ENCODE measurements at regions not wholly inside any gene's neighbourhood (a gene's known extent, or its start where the extent isn't known, plus 50 kb on each side); places are given as distances from the start of the nearest gene placed in this dataset.

DNA sequence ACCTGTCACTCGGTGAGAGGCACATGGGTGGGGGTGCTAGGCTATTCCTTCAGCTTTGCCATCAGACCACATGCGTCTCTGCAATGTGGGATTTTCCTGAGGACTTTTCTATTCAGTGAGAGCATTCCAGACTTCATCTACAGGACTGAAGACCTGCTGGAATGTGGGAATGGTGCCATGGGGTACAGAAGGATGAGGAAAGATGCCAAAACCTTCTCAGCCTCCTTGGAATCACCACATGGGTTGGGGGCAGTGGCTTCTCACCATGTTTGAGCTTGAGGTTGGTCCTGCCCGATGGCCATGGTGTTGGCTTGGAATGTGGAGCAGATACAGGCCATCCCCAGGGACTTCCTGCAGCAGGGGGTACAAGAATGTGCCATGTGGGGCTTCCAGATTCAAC is 80.9 kb upstream of the KLF13 start:
- DNase-seq = no peak

GRCh38 chr15:31247404-31247803 is 79.2 kb upstream of the KLF13 start:
- no peak for DNase-seq

DNA sequence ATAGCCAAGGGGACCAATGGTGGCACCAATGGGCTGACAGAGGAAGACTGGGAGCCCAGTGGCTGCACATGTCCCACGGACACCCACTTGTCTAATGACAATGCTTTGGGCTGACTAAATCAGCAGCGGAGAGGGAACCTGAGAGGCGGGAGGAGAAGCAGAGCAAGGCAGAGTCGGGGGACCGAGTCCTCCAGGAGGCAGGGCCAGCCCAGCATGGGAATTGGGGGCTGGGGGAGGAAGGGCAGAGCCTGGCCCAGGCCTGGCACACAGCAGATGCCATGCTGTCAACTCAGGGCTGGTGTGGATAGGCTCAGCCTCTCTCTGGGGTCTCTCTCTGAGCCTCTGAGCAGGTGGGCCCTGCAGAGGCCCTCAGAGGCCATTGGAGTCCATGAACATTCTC is 78.4 kb upstream of the KLF13 start:
- DNase-seq = no peak

DNA sequence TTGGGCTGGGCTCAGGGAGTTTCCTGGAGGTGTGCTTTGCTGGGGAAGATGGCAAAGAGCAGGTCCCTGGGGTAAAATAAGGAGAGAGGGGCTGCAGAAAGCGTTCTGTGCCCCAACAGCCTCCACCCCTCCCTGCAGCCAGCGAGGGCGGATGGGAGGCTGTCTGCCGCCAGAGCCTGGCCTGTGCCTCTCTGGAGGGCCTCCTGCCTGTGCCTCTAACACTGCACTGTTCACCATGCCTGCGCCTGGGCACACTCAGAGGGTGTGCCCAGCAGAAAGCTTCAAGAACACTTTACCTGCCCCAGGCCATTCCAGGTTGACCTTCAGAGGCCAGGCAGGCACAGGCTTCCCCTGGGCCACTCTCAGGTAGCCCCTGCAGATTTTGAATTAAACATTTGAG is 77.7 kb upstream of the KLF13 start:
- DNase-seq = no peak

- no peak for DNase-seq
Measured at GRCh38 chr15:31250033-31250432, 76.6 kb upstream of the KLF13 start.

DNA sequence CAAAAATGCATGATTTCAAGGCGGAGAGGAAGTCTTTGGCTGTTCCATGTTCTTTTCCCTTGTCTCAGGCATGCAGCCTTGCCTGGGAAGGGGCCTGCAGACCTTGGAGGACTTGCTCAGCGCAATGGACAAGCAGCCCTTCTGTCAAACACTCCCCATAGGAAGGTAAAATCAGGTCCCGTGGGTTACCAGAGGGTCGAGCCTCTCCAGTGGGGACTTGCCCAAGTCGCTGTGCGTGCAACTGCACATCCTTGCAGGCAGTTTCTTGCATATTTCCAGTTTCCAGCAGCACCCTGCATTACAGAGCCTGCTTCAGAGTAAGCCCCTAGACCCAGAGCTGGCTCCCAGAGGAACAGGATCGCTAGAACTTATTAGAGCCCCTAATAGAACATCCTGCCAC is 75.5 kb upstream of the KLF13 start:
- DNase-seq = no peak

DNA sequence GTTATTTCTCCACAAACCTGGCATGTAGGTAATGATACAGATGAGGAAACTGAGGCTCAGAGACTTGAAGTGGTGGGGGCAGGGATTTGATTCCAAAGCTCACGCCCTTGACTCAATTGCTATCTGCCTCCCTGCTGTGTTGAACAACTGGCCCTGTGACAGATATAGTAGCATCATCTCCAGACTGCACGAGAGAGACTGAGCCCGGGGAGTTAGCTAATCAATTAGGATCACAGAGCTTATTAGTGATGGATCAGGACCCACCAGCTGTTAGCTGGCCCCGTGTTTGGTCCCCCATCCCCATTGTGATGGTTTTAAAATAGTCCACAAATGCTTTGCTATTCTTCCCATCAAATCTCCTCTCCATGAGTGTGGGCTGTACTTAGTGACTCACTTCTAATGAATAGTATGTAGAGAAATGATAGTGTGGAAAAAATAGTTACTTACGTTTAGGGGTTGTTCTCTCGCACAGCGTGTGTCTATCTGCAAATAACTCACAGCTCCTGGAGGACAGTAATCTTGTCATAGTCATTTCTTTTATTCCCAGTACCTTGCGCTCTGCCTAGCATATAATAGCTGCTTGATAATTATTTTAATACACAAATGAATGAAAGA is 74.4 kb upstream of the KLF13 start:
- DNase-seq = no peak

DNA sequence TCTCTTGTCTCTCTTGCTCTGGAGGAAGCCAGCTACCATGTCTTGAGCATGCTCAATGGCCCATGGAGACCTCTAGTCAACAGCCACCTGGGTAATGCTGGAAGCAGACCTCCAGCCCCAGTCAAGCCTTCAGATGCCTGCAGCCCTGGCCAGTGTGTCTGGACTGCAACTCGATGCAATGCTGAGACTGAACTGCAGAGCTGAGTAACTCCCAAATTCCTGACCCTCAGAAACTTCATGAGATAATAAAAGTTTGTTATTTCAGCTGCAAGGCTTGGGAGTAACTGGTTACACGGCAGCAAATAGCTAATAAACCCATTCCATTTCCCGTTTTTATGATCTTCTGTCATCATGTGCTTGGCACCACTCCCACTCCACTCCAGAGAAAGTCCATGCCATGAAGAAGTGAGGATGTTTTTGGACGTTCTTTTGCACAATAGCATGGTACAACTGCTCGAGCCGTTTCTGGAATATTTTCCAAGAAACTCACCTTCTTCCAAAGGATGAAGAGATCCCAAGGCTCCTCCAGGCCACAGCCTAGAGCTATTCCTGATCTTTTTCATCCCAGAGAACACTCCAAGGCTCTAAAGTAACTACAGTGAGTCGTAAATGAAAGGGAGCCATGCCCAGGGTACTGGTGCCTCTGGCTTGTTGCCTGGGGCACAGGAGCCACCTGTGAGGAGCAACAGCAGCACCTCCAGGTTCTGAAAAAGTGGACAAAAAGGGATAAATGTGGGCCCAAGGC is 72.0 kb upstream of the KLF13 start:
- no peak for DNase-seq

GRCh38 chr15:31255176-31255510 is 71.5 kb upstream of the KLF13 start:
- DNase-seq = no peak

DNA sequence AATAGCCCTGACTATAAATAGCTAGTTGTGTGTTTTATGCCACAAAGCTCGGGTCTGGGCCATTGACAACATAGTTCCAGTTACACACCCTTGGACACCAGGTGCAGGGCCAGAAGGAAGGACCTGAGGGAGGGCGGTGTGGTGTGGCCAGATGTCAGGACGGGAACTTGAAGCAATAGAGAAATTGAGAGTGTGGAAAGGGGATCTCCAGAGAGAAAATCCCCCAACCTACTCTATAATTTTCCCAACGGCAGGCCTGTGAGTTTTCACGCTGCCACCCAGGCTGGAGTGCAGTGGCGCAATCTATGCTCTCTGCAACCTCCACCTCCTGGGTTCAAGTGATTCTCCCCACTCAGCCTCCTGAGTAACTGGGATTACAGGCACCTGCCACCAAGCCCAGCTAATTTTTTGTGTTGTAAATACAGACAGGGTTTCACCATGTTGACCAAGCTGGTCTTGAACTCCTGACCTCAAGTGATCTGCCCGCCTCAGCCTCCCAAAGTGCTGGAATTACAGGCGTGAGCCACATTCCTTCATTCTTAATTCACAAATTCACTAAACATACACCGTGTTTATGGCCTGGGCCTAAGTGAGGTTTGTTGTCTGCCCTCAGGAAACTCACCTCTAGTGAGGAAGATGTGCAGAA is 70.8 kb upstream of the KLF13 start:
- DNase-seq = no peak

DNA sequence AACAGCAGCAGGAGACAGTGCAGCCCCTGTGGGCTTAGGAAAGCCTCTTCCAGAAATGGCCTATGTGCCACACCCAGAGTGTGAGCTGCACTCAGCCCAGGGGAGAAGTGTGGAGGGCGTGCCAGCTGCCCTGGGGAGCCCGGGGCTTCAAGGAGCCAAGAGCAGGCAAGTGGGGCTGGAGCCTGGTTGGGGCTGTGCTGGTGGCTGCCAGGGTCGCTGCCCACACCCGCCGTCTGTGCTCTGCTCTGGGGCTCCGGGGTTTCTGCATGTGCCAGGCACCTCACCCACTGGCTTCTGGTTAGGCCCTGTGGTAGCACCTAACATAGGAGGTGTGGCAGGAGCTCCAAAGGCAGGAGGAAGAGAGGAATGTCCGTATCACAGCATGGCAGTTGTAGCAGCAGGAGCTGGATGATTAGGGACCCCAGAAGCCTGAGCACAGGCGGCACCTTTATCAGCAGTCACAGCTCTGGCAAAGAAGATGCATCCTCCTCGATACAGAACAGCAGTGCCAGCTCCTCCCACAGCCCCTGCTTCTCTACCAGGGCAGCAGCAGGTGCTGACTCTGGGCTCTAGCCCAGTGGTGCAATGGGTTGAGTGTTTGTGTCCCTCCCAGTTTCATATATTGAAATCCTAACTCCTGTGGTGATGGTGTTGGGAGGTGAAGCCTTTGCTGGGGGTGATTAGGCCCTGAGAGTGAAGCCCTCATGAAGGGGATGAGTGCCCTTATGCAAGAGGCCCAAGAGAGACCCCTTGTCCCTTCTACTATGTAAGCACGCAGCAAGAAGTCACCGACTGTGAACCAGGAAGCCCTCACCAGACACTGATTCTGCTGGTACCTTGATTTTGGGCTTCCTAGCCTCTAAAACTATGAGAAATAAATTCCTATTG is 70.0 kb upstream of the KLF13 start:
- DNase-seq = no peak

GRCh38 chr15:31257286-31257685 is 69.3 kb upstream of the KLF13 start:
- no peak for DNase-seq

GRCh38 chr15:31258260-31258659 is 68.4 kb upstream of the KLF13 start:
- DNase-seq = no peak

DNA sequence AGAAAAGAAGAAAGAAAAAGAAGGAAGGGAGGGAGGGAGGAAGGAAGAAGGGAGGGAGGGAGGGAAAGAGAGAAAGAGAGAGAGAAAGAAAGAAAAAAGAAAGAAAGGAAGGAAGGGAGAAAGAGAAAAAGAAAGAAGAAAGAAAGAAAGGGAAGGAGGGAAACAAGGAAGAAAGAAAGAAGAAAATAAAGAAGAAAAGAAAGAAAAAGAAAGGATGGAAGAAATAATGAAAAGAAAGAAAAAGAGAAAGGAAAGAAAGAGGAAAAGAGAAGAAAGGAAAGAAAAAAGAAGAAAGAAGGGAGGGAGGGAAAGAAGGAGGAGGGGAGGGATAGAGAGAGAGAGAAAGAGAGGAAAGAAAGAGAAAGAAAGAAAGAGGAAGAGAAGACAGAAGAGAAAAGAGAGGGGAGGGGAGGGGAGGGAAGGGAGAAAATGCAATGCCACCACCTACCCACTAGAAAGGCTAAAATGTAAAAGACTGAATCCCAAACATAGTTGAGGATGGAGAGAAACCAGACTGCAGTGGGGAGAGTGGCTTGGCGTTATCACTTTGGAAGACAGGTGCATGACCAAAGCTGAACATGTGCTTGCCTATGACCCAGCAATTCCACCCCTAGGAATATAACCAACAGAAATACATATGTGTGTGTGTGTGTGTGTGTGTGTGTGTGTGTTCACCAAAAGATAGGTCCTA is 66.9 kb upstream of the KLF13 start:
- no peak for DNase-seq

- no peak for DNase-seq
Measured at GRCh38 chr15:31260646-31261265, 65.9 kb upstream of the KLF13 start.

DNA sequence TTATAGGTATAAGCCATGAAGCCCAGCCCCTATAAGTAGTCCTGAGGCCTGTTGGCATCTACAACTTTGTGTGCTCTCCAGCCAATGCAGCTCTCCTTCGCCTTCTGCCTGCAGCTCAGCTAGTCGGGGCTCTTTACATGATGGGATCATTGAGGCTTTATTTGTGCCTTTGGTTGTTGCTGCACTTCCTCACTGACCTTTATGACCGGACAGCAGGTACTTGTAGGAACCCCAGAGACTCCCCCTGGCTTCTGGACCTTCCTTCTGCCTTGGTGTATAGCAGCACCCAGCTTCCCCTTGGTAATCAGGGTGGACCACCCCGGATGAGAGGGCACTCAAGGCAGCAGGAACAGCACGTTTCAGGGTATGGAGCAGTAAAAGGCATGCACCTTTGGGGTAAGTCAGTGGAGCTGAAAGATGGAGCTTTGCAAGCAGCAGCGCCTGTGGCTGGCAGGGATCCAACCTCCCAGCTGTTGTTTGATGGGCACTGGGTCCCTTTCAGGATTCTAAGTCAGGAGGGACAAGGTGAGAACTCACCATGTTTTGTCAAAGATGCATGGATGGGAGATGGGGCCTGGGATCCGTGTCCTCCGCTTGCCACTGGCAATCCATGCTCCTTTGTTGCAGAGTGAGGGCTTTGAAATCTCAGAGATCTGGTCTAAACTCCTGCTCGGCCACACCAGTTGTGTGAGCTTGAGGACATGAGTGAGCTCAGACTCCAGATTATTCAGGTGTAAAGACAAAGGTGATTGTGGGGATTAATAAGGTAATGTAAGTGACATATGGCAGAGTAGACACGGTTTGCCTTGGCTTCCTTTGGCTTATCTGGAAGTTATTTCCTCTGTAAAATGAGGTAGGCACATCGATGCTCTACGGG is 65.1 kb upstream of the KLF13 start:
- no peak for DNase-seq

DNA sequence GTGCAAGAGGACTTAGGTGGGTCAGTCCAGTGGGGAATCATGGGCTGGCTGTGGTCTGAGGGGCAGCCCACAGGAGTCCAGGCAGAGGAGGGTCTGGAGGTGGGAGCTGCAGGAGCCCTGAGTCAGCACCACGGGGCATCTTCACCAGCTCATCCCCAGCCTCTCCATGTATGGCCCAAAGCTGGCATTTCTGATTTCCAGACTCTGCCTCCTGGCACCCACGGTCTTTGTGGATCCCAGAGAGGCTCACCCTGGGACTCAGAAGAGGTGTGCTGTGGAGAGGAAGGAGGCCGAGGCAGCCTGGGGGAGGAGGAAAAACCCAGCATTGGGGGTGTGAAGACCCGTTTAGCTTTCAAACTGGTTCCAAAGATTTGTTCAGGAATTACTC is 64.5 kb upstream of the KLF13 start:
- DNase-seq = no peak

GRCh38 chr15:31262901-31263671 is 63.5 kb upstream of the KLF13 start:
- DNase-seq = peak; percentile 62 to 77

GRCh38 chr15:31263751-31264558 is 62.7 kb upstream of the KLF13 start:
- DNase-seq = peak; percentile 1 to 25
